ENCODE measurements at regions not wholly inside any gene's neighbourhood (a gene's known extent, or its start where the extent isn't known, plus 50 kb on each side); places are given as distances from the start of the nearest gene placed in this dataset.

DNA sequence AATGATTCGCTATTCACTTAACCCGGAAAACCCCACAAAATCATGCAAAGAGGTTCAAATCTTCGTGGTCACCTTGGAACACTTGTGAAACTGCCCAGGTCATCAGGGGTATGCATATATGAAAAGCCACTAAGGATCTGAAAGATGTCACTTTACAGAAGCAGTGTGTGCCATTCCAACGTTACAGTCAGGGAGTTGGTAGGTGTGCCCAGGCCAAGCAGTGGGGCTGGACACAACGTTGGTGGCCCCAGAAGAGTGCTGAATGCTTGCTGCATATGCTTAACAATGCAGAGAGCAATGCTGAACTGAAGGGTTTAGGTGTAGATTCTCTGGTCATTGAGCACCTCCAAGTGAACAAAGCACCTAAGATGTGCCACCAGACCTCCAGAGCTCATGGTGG lies 51.1 kb upstream of the EIF5 start:
- BruUV-seq (replicated peaks): no TSS peak
- Mint-ChIP-seq H3K4me1 (ENCODE audit: low read depth, unreplicated experiment) (peaks cover 15% of the 10 kb centered on the region), H3K27ac (ENCODE audit: unreplicated experiment) (no peak overlapping the region), H3K4me3 (ENCODE audit: unreplicated experiment) (no peak overlapping the region), H3K27me3 (ENCODE audit: insufficient read depth, unreplicated experiment) (no peaks in the 10 kb centered on the region), H3K9me3 (ENCODE audit: unreplicated experiment) (no peaks in the 10 kb centered on the region), H3K36me3 (ENCODE audit: insufficient read depth, unreplicated experiment) (no peaks in the 10 kb centered on the region)
- TF ChIP-seq, protein P1, sequence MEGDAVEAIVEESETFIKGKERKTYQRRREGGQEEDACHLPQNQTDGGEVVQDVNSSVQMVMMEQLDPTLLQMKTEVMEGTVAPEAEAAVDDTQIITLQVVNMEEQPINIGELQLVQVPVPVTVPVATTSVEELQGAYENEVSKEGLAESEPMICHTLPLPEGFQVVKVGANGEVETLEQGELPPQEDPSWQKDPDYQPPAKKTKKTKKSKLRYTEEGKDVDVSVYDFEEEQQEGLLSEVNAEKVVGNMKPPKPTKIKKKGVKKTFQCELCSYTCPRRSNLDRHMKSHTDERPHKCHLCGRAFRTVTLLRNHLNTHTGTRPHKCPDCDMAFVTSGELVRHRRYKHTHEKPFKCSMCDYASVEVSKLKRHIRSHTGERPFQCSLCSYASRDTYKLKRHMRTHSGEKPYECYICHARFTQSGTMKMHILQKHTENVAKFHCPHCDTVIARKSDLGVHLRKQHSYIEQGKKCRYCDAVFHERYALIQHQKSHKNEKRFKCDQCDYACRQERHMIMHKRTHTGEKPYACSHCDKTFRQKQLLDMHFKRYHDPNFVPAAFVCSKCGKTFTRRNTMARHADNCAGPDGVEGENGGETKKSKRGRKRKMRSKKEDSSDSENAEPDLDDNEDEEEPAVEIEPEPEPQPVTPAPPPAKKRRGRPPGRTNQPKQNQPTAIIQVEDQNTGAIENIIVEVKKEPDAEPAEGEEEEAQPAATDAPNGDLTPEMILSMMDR (IDR thresholded peaks at IDR 0.05; ENCODE audit: insufficient read depth in 1 of 2, low read depth in 1 of 2, low read length in 1 of 2, severe bottlenecking in 1 of 2, unreplicated experiment in 1 of 2): no peak
- intact Hi-C loops (cut with micrococcal nuclease; ENCODE audit: unreplicated experiment): no loop called here
- Histone ChIP-seq H3K36me3 (ENCODE audit: control insufficient read depth, insufficient read depth, low read length) (no peaks in the 10 kb centered on the region), H3K4me3 (ENCODE audit: low read depth, low read length) (no peak overlapping the region), H3K4me1 (peaks cover 16% of the 10 kb centered on the region), H3K27me3 (replicated peaks; ENCODE audit: control insufficient read depth, insufficient read depth, low read length) (no peaks in the 10 kb centered on the region), H3K9me3 (no peaks in the 10 kb centered on the region)
- ChIA-PET CTCF (no interaction called here), POLR2A (no interaction called here)
- DNase-seq: no peak

- Mint-ChIP-seq H3K4me3 (ENCODE audit: unreplicated experiment) (no peak overlapping the region), H3K27me3 (ENCODE audit: insufficient read depth, unreplicated experiment) (no peaks in the 10 kb centered on the region), H3K36me3 (ENCODE audit: insufficient read depth, unreplicated experiment) (no peaks in the 10 kb centered on the region), H3K9me3 (ENCODE audit: unreplicated experiment) (no peaks in the 10 kb centered on the region), H3K4me1 (ENCODE audit: low read depth, unreplicated experiment) (peaks cover 15% of the 10 kb centered on the region), H3K27ac (ENCODE audit: unreplicated experiment) (no peak overlapping the region)
- POLR2A ChIA-PET: no interaction called here
- no TSS peak for BruUV-seq (replicated peaks)
- CTCF ChIA-PET: no interaction called here
- intact Hi-C loops (cut with micrococcal nuclease; ENCODE audit: unreplicated experiment): loop anchor here (2.0 kb wide), 1 partner anchor 179 kb away; no protein-coding TSS in a partner anchor
- H3K36me3 ChIP-seq (ENCODE audit: control insufficient read depth, insufficient read depth, low read length): no peaks in the 10 kb centered on the region
- H3K4me1 ChIP-seq: peaks cover 16% of the 10 kb centered on the region
- no peaks in the 10 kb centered on the region for H3K27me3 ChIP-seq (replicated peaks; ENCODE audit: control insufficient read depth, insufficient read depth, low read length)
- no peak for DNase-seq
- H3K9me3 ChIP-seq: no peaks in the 10 kb centered on the region
- TF ChIP-seq, protein P1 (IDR thresholded peaks at IDR 0.05; ENCODE audit: insufficient read depth in 1 of 2, low read depth in 1 of 2, low read length in 1 of 2, severe bottlenecking in 1 of 2, unreplicated experiment in 1 of 2): no peak
- no peak overlapping the region for H3K4me3 ChIP-seq (ENCODE audit: low read depth, low read length)
Measured at GRCh38 chr14:103283916-103284315, 50.1 kb upstream of the EIF5 start.
